PC-9 (cell line): ENCODE measurements at regions not wholly inside any gene's neighbourhood (a gene's known extent, or its start where the extent isn't known, plus 50 kb on each side); places are given as distances from the start of the nearest gene placed in this dataset.

Source experiments
- BruUV-seq: library from RNA; stranded (reverse); fragments of 400-500 nt; replicated peaks from 2 replicates; lab custom pipeline; 2021; lab: Mats Ljungman, UMichigan
- CTCF ChIA-PET: fragments of 300-600 bp; sonication (Branson Sonifier 250); formaldehyde crosslinking; loops from one replicate; lab custom pipeline; 2022; ENCODE audit warnings: antibody characterized with exemption; lab: Charles Lee
- POLR2A ChIA-PET: fragments of 300-600 bp; sonication (Branson Sonifier 250); formaldehyde crosslinking; loops from one replicate; lab custom pipeline; 2022; ENCODE audit warnings: antibody characterized with exemption; ENCODE audit not compliant: unreplicated experiment; lab: Charles Lee
- DNase-seq, 2 experiments: peaks; one replicate each; pipeline versions ENCODE4 v3.0.0 to v3.0.0-alpha.2; 2015 to 2022; ENCODE audit warnings: mixed read lengths in 1 of 2
- H2AFZ ChIP-seq: fragments of 200-600 bp; sonication (generic); 2 replicates; pipeline ENCODE4 v1.8.1; 2017; ENCODE audit warnings: antibody characterized with exemption
- H3F3A ChIP-seq: fragments of 200-600 bp; sonication (generic); 2 replicates; pipeline ENCODE4 v1.8.1; 2017; ENCODE audit warnings: antibody characterized with exemption, mild to moderate bottlenecking, low read depth; ENCODE audit not compliant: insufficient read depth
- H3K27ac ChIP-seq: fragments of 200-600 bp; sonication (generic); 2 replicates; pipeline ENCODE4 v1.6.1; 2016; ENCODE audit warnings: mixed run types
- H3K27me3 ChIP-seq: fragments of 200-600 bp; sonication (generic); 2 replicates; pipeline ENCODE4 v1.6.1; 2016; ENCODE audit warnings: low read depth, mixed run types; ENCODE audit not compliant: insufficient read depth
- H3K36me3 ChIP-seq: fragments of 200-600 bp; sonication (generic); 2 replicates; pipeline ENCODE4 v1.6.1; 2016; ENCODE audit warnings: low read depth, mixed run types
- H3K4me1 ChIP-seq: fragments of 200-600 bp; sonication (generic); replicated peaks from 2 replicates; pipeline ENCODE4 v1.6.1; 2016; ENCODE audit warnings: mixed run types; ENCODE audit not compliant: insufficient read depth
- H3K4me2 ChIP-seq: fragments of 200-600 bp; sonication (generic); 2 replicates; pipeline ENCODE4 v1.6.1; 2017; ENCODE audit warnings: mixed run types
- H3K4me3 ChIP-seq: fragments of 200-600 bp; sonication (generic); 2 replicates; pipeline ENCODE4 v1.6.1; 2016; ENCODE audit warnings: mixed run types
- H3K79me2 ChIP-seq: fragments of 200-600 bp; sonication (generic); 2 replicates; pipeline ENCODE4 v1.6.1; 2017; ENCODE audit warnings: low read depth, mixed run types
- H3K9me2 ChIP-seq: fragments of 200-600 bp; sonication (generic); 2 replicates; pipeline ENCODE4 v1.8.1; 2017; ENCODE audit warnings: mild to moderate bottlenecking; ENCODE audit not compliant: insufficient read depth
- H3K9me3 ChIP-seq: fragments of 200-600 bp; sonication (generic); 2 replicates; pipeline ENCODE4 v1.8.1; 2016; ENCODE audit warnings: low read depth; ENCODE audit not compliant: insufficient read depth
- H4K20me1 ChIP-seq: fragments of 200-600 bp; sonication (generic); 2 replicates; pipeline ENCODE4 v1.8.1; 2017; ENCODE audit not compliant: insufficient read depth
- CTCF ChIP-seq: fragments of 200-600 bp; sonication (generic); conservative IDR thresholded peaks from 2 replicates; pipeline ENCODE4 v1.6.1; 2017; ENCODE audit warnings: mixed run types, antibody characterized with exemption, mild to moderate bottlenecking, moderate library complexity
- EZH2 ChIP-seq: fragments of 200-600 bp; sonication (generic); IDR thresholded peaks from 2 replicates; pipeline ENCODE4 v1.8.0; 2017; ENCODE audit warnings: antibody characterized with exemption, low read depth
- intact Hi-C: fragments of 100-400 bp; cut with micrococcal nuclease; formaldehyde crosslinking; loops from one replicate; pipeline ENCODE4 v1.10.0; 2022; ENCODE audit not compliant: unreplicated experiment

- POLR2A ChIA-PET: no interaction called here
- Histone ChIP-seq H3K4me3 (no peak overlapping the region), H3K79me2 (no peaks in the 10 kb centered on the region), H3K9me2 (no peaks in the 10 kb centered on the region), H3K36me3 (no peaks in the 10 kb centered on the region), H2AFZ (no peak overlapping the region), H4K20me1 (no peaks in the 10 kb centered on the region), H3K27me3 (no peaks in the 10 kb centered on the region), H3K4me1 (peaks cover 26% of the 10 kb centered on the region), H3K9me3 (no peaks in the 10 kb centered on the region), H3K27ac (no peak overlapping the region), H3F3A (peaks cover 25% of the 10 kb centered on the region), H3K4me2 (no peak overlapping the region)
- DNase-seq: no peak
- no peak for TF ChIP-seq EZH2
- CTCF ChIA-PET: no interaction called here
- intact Hi-C loops: no loop called here
- no TSS peak for BruUV-seq
Observed at GRCh38 chr17:72342627-72343527, 222.1 kb downstream of the SOX9 start.

DNA sequence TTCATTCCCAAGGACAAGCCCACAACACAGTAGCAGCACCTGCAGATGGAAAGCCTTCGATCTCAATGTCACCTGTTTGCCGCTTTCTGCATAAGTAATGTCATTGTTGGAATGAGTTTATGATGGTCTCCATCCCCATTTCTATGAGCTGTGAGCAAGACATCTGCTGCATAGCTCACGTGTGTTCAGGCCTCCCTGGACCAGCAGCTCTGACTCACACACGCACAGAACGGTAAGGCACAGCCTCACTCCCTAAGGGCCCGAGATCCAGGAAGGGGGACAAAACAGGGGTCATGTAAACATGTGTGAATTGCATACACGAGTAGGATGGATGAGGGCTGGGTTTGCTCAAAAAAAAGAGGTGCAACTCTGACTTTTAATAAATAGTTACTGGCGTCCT, 223.1 kb downstream of the SOX9 start:
- intact Hi-C loops: no loop called here
- CTCF ChIA-PET: no interaction called here
- no peaks in the 10 kb centered on the region for H3K9me3 ChIP-seq
- no peaks in the 10 kb centered on the region for H3K79me2 ChIP-seq
- H3K4me1 ChIP-seq: peaks cover 16% of the 10 kb centered on the region
- H4K20me1 ChIP-seq: no peaks in the 10 kb centered on the region
- H3K36me3 ChIP-seq: no peaks in the 10 kb centered on the region
- H2AFZ ChIP-seq: no peak overlapping the region
- no peak for DNase-seq
- no peak overlapping the region for H3K4me2 ChIP-seq
- H3K27me3 ChIP-seq: no peaks in the 10 kb centered on the region
- POLR2A ChIA-PET: no interaction called here
- BruUV-seq: no TSS peak
- H3K27ac ChIP-seq: no peak overlapping the region
- H3F3A ChIP-seq: peaks cover 15% of the 10 kb centered on the region
- no peaks in the 10 kb centered on the region for H3K9me2 ChIP-seq
- H3K4me3 ChIP-seq: no peak overlapping the region
- no peak for TF ChIP-seq EZH2
- no peak for TF ChIP-seq CTCF

DNA sequence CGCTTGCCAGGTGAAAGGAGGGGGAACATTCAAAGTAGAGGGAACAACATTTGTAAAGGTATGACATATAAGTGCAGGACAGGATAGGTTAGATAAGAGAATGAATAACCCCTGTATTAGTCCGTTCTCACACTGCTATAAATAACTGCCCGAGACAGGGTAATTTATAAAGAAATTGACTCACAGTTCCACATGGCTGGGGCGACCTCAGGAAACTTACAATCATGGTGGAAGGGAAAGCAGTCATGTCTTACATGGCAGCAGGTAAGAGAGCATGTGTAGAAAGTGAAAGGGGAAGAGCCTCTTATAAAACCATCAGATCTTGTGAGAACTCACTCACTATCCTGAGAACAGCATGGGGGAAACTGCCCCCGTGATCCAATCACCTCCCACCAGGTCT, 223.8 kb downstream of the SOX9 start:
- DNase-seq: no peak
- Histone ChIP-seq H3K9me2 (no peaks in the 10 kb centered on the region), H3K27ac (no peak overlapping the region), H3K27me3 (no peaks in the 10 kb centered on the region), H3K9me3 (no peaks in the 10 kb centered on the region), H2AFZ (no peak overlapping the region), H3K4me2 (no peak overlapping the region), H3K36me3 (no peaks in the 10 kb centered on the region), H3K79me2 (no peaks in the 10 kb centered on the region), H3K4me3 (no peak overlapping the region), H3K4me1 (peaks cover 11% of the 10 kb centered on the region), H4K20me1 (no peaks in the 10 kb centered on the region), H3F3A (peaks cover 10% of the 10 kb centered on the region)
- ChIA-PET CTCF (no interaction called here), POLR2A (no interaction called here)
- intact Hi-C loops: no loop called here
- TF ChIP-seq EZH2: no peak
- TF ChIP-seq CTCF: no peak
- BruUV-seq: no TSS peak
